HG02884 (cell line): ENCODE measurements at regions not wholly inside any gene's neighbourhood (a gene's known extent, or its start where the extent isn't known, plus 50 kb on each side); places are given as distances from the start of the nearest gene placed in this dataset.

Source experiments
- ATAC-seq: cut with Tn5 transposase; IDR thresholded peaks from one replicate; pipeline ENCODE4 v1.9.1; 2021; ENCODE audit warnings: mild to moderate bottlenecking, moderate library complexity; ENCODE audit not compliant: unreplicated experiment

DNA sequence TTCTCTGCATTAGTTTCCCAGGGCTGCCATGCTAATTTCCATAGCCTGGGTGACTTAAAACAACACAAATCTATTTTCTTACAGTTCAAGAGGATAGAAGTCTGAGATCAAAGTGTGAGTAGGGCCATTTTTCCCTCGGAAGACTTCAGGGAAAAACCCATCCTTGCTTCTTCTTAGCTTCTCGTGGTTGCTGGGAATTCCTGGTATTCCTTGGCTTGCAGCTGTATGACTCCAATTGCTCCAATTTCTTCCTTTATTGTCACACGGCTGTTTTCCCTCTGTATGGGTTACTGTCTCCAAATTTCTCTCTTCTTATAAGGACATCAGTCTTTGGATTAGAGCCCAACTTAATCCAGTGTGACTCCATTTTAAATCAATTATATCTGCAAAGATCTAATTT lies 128.4 kb upstream of the JAG1 start:
- ATAC-seq, result no peak

DNA sequence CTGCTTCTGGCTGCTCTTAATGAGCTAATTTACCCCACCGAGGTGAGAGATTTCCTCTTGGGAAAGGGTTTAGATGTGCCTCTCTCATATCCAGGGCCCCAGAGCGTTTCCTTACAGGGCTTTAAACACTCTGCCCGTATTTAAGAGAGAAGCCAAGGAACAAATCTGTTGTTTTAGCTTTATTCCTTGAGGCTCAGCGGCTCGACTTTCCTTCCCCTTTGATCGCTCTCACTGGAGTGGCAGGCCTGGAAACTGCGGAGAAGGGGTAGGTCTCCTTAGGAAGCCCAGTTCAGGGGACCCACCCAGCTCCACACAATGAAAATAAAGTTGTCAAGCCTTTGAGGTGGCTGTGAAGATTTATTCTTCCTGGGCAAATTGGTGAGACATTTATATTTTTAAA lies 132.0 kb upstream of the JAG1 start:
- no peak for ATAC-seq

DNA sequence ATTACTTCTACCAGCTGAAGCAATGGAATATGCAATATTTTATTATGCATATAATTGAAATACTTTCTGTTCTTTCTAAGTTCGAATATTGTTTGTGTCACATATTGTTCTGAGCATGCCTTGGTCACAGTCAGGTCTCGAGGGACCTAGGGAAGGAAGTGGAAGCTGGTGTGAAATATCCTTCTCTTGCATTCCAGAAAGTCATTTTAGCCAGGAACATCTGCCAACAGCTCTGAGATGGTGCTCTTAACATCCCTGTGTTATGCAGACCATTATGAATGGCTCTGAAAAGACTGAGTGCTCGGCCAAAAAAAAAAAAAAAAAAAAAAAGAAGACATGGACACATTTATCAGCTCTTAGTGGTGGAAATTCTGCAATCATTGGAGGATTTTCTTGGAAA lies 132.7 kb upstream of the JAG1 start:
- no peak for ATAC-seq

DNA sequence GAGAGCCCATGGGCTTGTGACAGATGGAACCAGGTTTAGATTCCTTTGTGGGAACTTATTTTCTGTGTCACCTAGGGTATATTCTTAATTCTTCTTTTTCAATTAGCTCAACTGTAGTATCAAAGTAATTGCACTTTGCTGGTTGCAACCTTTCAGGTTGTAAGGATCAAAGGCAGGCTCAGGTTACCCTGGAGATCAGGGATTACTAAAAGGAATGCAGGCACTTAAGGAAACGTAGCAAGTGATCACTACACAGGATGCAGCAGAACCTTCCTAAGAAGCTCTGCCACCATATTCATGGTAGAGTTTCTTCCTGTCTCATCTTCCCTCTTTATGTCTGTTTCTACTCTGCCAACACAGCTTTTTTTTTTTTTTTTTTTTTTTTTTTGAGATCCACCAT lies 133.2 kb upstream of the JAG1 start:
- no peak for ATAC-seq

DNA sequence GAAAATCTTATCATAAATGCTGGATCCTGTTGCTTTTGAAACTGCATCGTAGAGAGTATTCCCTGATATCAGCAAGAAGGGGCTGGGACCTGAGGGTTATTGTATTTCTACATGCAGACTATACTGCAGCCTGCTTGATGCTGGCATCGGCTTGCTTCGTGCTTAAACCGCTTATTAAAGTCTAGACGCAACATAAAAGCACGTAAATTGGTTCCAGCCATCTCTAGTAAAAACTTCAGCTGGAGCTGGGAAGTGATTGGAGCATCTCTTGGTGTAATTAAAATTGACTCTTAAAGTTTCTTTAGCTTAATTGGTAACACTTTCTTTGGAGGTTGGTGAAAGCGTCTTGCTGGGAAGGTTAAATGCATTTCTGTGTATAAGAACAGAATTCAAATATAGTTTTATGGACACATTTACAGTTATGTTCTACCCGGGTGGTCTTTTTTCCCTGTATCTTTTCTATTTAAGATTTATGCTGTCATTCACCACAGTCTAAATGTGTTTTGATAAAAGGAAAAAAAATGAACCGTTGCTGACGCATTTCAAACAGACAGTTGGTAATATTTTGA lies 139.0 kb upstream of the JAG1 start:
- ATAC-seq, result no peak

DNA sequence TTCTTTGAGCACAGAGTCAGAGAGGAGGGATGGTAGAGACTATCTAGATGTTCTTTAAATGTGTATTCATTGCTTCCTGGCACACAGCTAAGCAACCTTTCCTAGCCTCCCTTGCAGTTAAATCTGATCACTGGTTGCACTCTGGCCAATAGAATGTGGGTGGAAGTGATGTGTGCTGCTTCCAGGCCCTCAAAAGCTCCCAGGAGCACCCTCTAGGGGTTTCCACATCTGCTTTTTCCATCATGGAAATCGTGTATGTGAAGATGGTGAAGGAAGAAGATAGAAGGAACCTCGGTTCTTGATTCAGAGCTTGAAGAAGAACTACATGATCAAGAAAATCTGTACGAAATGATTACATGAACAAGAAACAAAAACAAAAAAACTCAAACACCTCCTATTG lies 149.8 kb upstream of the JAG1 start:
- ATAC-seq, result no peak

DNA sequence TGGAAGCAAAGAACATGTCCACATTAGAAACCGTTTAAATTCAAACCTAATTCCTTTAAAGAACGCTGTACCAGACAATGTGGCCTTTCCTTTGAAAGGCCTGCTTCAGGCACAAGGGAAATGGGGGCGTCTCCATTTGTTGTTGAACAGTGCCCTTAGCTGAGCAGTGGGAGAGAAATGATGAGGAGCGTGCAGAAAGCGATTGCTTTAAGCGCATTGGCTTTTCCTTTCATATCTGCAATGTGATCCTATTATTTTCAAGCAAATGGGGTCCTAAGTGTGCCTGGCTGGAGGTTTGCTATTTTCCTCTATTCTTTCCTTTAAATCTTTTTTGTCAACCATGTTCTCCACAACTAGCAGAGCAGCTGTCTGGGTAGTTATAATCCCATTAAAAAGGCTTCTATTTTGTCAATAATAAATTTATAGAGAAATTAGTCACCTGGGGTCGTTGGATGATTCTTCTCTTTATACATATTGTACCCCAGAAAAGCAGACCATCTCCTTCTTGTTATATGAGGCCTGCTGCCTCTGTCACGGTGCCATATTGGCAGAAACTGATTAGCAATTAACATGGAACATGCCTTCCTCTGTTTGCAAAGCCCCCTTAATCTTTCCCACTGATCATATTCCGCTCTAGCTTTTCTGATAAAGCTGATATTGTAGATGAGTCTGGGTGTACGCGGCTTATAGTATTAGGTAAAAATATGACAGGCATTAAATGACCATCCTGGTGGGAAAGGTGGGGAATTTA lies 151.1 kb upstream of the JAG1 start:
- no peak for ATAC-seq

DNA sequence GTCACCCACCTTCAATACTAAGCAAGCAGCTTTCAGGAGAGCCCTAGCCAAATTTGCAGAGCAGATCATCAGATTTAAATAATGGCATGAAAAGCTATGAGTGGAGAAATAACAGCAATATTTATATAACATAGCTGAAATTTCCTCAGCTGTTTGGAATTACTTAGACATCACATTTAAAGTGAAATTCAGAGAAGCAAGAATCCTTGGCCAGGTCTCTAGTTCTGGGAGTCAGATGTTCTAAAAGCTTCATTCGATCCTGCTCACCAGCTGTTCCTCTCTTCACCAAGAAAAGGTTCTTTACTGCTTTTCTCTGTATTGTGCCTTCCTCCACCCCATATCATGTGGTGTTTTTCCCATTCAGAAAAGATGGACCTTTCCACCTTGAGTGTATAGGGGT lies 152.3 kb upstream of the JAG1 start:
- ATAC-seq, result no peak

DNA sequence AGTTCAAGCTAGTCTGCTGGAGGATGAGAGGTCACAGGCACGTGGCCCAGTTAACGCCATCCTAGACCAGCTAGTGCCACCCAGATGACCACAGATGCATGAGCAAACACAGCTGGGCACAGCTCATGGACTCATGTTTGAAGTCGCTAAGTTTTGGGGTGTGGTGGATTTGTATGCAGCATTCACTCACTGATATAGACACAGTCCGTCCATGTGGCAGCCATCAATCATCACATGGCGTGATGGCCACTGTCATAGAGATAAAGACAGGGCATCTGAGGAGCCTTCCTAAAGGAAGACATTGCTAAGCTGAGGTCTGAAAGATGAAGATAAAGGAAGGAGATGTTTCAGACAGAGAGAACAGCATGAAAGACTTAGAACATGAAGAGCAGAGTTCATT lies 154.4 kb upstream of the JAG1 start:
- ATAC-seq, result no peak

DNA sequence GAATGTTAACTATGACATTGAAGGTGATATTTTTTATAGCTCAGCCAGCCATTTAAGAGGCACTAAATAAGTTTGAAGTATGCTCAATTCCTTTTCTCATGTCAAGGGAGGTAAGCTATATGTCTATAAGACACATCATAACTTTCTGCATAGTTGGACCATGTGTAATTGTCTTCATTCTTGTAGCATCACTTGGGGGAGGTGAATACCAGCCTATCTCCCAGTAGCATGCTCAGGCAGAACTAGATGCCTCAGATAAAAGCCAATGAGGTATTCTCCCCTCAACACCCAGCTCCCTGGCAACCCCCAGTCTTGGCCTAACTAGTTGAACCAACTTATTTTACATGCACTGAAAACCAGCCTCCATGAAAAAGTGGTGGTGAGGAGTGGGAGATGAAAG lies 158.3 kb upstream of the JAG1 start:
- no peak for ATAC-seq

DNA sequence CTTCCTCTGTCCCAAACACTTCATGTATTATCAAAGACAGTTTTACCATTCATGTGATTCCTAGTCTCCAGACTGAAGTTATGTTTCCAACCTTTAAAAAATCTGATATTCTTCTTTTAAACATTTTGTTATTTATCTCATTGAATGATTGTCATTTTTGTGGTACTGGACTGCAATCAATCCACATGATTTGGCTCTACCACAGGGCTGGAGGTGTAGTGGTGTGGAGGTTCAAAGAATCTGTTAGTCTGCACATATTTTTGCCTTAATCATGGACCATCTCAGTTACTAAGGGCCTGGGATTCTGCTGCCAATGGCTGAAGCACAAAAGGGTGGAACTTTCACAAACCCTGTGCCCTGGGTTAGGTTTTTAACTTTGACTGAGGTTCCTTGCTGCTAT lies 164.1 kb upstream of the JAG1 start:
- no peak for ATAC-seq

DNA sequence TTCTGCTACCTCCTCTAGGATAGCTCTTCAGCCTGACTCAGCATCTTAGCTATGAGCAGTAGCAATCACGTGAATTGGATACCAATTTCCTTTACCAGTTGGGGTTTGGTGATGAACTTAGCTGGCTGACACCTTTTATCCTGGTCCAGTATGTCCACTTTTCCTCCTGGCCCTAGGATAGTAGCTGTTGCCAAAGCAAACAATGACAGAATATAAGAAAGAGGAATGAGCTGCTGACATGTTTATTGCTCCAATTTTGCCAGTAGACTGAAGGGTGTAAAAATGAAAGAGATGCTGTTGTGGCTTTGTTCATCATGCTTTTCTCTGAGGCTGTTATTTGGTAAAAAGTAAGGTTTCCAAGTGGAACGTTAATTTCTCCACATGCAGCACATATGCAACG lies 168.3 kb upstream of the JAG1 start:
- ATAC-seq, result no peak

DNA sequence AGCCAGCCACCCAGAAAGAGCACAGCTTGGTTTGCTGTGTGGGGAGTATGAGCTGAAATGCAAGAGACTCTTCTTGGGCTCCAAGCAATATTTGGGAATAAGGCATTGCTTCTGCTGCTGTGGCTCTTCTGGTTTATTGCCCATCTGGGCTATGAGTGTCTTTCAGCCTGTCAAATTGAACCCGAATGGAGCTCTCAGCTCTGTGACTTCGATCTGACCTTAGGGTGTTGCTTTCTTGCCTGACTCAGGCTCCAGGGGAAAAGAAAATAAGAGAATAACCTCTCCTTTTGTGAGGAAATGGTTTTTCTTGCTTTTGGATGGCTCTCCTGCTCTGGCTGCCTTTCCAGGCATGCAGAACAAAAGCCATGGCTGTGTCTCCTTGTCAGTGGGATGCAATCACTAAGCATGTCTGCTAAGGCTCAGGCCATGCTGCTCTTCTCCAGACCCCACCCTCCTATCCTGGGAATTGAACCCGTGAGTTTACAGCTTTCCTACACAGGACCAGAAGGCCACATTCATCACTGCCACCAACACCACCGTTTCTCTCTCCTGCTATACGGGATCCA lies 169.4 kb upstream of the JAG1 start:
- no peak for ATAC-seq

DNA sequence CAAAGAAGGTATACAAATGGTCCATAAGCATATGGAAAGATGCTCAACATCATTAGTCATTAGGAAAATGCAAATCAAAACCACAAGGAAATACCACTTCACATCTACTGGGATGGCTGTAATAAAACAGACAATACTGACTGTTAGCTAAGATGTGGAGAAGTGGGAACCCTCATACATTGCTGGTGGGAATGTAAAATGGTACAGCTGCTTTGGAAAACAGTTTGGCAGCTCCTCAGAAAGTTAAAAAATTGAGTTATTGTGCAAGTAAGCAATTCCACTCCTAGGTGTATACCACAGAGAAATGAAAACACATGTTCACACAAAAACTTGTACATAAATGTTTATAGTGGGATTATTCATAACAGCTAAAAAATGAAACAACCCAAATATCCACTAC lies 173.0 kb upstream of the JAG1 start:
- ATAC-seq, result no peak

DNA sequence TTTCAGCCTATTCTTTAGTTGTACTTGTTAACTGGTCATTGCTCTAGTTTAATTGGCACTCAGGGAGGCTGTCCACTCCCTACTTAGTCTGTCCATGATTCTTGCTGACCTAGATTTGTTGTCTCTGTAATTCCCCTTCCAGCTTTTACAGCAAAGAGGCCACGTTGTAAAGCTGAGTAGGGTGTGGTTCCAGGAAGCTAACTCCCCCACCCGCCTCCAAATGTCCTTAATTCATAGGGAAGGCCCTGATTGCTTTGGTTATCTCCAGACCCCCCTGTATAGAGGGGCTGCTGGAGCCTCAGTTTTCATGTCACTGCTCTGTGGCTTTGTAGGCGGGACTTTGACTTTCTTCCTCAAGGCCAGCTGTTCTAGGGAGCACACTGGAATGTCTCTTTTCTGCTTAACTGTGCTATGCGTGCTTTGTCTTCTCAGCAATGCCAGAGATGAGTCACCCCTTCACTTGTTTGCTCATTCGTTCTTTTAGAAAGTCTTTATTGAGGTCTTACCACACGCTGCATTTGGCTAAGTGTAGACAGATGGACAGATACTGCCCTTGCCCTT lies 175.1 kb upstream of the JAG1 start:
- no peak for ATAC-seq

DNA sequence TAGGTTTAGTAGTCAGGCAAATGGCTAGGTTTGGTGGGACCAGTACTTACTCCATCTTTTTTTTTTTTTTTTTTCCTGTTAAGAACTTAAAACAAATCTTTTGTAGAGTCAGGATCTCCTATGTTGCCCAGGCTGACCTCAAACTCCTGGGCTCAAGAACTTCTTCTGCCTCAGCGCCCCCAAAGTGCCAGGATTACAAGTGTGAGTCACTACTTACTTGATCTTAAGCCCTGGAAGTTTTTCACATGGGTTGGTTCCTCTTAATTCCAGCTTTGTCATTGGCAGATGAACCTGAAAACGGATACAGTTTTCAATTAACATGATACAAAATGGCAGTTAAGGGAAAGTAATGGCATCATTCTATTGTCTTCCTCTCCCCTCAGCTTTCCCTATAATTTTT lies 179.4 kb upstream of the JAG1 start:
- no peak for ATAC-seq

DNA sequence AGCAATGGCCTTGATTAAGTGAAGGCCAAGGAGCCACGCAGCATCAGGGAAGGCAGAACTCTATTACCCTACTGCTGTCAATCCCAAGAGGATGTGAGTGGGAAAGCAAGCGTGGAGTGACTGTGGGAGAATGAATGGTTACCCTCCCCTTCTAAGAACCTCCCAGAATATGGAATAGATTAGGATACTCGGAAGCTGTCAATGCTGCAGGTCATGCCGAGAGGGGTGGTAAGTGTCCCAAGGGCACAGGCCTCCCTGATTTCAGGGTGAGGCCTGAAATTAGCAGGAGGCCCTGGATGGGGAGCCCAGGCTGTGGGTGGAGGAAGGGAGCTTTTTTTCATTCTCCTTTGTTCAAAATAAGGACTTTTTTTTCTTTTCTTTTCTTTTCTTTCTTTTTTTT lies 179.9 kb upstream of the JAG1 start:
- no peak for ATAC-seq

DNA sequence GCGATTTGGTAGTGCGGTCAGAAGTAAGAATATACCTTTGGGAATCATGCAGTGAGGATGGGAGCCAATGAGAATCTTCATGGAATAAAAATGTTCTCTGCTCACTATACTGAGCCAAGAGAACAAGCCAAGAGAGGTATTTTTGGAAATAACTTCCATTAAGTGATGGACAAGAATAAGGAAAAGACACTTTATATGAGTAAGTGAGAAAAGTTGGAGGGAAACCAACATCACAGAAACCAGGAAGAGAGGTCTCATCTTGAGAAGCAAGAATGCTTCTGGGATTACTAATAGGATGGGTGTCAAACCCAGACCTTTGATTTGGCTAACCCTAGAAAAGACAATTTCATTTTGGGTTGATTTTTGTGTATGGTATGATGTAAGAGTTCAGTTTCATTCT lies 181.2 kb upstream of the JAG1 start:
- no peak for ATAC-seq

DNA sequence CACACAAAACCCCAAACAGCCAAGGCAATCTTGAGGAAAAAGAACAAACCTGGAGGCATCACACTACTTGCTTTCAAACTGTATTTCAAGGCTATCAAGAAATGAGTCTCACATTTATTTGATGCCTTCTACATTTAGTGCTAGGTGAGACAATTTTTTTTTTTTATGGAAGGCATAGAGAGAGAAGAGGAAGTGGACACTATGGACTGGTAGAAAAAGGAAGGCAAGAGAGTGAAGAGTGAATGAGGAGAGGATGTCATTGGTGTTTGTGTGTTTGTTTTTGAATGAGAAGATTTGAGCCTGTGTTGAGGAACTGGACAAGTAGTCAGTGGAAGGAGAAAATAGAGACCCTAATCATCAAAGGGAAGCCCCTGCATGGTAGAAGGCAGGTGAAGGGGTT lies 182.0 kb upstream of the JAG1 start:
- no peak for ATAC-seq

DNA sequence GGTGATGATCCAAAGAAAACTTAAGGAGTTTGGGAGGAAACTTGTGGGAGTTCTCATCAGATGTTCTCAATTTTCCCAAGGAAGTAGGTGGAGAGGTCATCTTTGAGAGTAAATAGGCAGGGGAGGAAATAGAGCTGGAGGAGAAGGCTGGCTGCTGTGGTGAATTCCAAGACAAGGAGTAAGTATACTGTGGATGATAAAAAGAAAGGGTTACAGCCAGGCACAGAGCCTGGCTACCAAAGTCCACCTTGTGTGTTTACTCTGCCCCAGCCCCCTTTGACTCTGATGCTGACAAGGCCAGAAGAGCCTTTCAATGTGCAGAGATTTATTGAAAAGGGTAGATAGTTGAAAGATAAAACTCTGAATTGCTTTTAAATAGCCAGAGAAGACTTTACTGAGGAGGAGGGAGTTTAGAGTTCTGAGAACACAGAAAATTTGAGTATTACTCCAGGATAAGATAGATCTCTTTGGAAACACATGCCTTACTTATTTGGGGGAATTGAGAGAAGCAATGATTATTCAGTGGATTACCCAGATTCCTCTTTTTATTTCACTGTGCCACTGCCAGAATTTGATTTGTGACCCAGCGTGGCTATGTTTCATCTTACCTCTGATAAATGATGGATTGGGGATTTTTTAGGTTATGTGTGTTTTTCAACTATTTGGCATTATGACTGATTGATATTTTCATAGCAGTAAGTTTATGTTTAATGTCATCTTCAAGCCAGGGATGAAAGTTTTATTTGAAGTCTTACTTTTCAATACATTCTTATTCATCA lies 182.6 kb upstream of the JAG1 start:
- ATAC-seq, result no peak

DNA sequence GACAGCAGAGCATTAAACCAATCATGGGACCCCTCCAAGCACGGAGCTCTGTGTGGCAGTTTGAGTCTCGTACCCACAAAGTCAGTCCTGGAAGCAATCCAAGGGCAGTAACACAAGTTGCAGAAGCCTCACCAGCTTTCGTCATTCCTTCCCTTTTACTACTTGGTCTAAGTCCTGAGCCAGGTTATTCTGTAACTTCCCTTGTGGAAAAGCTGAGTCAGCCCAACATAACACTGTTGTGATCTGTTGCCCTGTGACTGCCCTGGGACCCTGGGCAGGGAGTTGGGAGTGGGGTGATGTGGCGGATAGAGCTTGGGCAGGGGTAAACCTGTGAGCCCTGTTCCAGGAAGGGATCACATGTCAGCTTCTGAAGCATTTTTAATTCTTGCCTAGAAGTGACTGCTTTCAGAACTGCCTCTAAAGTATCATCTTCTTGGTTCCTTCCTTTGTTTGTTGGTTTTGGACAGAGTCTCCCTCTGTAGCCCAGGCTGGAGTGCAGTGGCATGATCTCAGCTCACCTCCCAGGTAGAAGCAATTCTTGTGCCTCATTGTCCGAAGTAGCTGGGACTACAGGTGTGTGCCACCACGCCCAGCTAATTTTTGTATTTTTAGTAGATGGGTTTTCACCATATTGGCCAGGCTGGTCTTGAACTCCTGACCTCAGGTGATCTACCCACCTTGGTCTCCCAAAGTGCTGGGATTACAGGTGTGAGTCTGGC lies 183.7 kb upstream of the JAG1 start:
- no peak for ATAC-seq
